Neural cell (in vitro differentiated cells): ENCODE measurements at regions not wholly inside any gene's neighbourhood (a gene's known extent, or its start where the extent isn't known, plus 50 kb on each side); places are given as distances from the start of the nearest gene placed in this dataset.

Source experiments
- H2AFZ ChIP-seq: fragments of 200-600, 300-800 bp; sonication (generic), shearing (Covaris generic); 2 replicates; pipeline ENCODE4 v1.6.0; 2014; ENCODE audit warnings: low read depth, mild to moderate bottlenecking, antibody characterized with exemption, low read length, moderate library complexity
- H3F3A ChIP-seq: fragments of 200-600 bp; shearing (Covaris generic); 2 replicates; pipeline ENCODE4 v1.6.1; 2016; ENCODE audit warnings: mild to moderate bottlenecking, moderate library complexity, mixed read lengths, antibody characterized with exemption, low read length; ENCODE audit not compliant: insufficient read depth, poor library complexity, severe bottlenecking
- H3K27ac ChIP-seq: fragments of 200-600, 300-800 bp; sonication (generic), shearing (Covaris generic); 2 replicates; pipeline ENCODE4 v1.5.1; 2014; ENCODE audit warnings: mild to moderate bottlenecking, low read length, moderate library complexity
- H3K27me3 ChIP-seq: fragments of 300-800, 200-600 bp; sonication (generic), shearing (Covaris generic); 2 replicates; pipeline ENCODE4 v1.6.0; 2014; ENCODE audit warnings: mild to moderate bottlenecking, low read depth, low read length, moderate library complexity; ENCODE audit not compliant: insufficient read depth
- H3K36me3 ChIP-seq: fragments of 300-800, 200-600 bp; sonication (generic), shearing (Covaris generic); 2 replicates; pipeline ENCODE4 v1.5.1; 2014; ENCODE audit warnings: mild to moderate bottlenecking, antibody characterized with exemption, low read length, moderate library complexity; ENCODE audit not compliant: insufficient read depth
- H3K4me2 ChIP-seq: fragments of 300-800, 200-600 bp; sonication (generic), shearing (Covaris generic); 2 replicates; pipeline ENCODE4 v1.6.0; 2014; ENCODE audit warnings: mild to moderate bottlenecking, low read length
- H3K4me3 ChIP-seq: fragments of 300-800, 200-600 bp; sonication (generic), shearing (Covaris generic); 2 replicates; pipeline ENCODE4 v1.5.1; 2014; ENCODE audit warnings: mild to moderate bottlenecking, low read length, moderate library complexity
- H3K79me2 ChIP-seq: fragments of 200-600 bp; shearing (Covaris generic); replicated peaks from 2 replicates; pipeline ENCODE4 v1.6.0; 2014; ENCODE audit warnings: mild to moderate bottlenecking, low read length, moderate library complexity; ENCODE audit not compliant: insufficient read depth
- H3K9ac ChIP-seq: fragments of 300-800, 200-600 bp; sonication (generic), shearing (Covaris generic); 2 replicates; pipeline ENCODE4 v1.6.1; 2016; ENCODE audit warnings: mild to moderate bottlenecking, low read length, mixed read lengths
- H3K9me2 ChIP-seq: fragments of 200-600 bp; shearing (Covaris generic); 2 replicates; pipeline ENCODE4 v1.6.1; 2016; ENCODE audit warnings: mild to moderate bottlenecking, low read length, mixed read lengths; ENCODE audit not compliant: insufficient read depth
- H3K9me3 ChIP-seq: fragments of 200-600, 300-800 bp; sonication (generic), shearing (Covaris generic); 2 replicates; pipeline ENCODE4 v1.6.1; 2016; ENCODE audit warnings: mild to moderate bottlenecking, mixed run types, low read length, moderate library complexity, mixed read lengths
- H4K20me1 ChIP-seq: fragments of 200-600 bp; shearing (Covaris generic); 2 replicates; pipeline ENCODE4 v1.6.1; 2016; ENCODE audit warnings: mild to moderate bottlenecking, mixed run types; ENCODE audit not compliant: insufficient read depth
- EP300 ChIP-seq: fragments of 450-650 bp; conservative IDR thresholded peaks from 2 replicates; pipeline ENCODE4 v1.6.1; 2014; ENCODE audit warnings: antibody characterized with exemption, mild to moderate bottlenecking, moderate library complexity; ENCODE audit not compliant: poor library complexity, severe bottlenecking
- EZH2 ChIP-seq: fragments of 200-600, 300-800 bp; shearing (Covaris generic), sonication (generic); IDR thresholded peaks from 2 replicates; pipeline ENCODE4 v1.6.1; 2014; ENCODE audit warnings: antibody characterized with exemption, low read length, borderline replicate concordance, mild to moderate bottlenecking; ENCODE audit not compliant: insufficient read depth, poor library complexity, severe bottlenecking
- MXI1 ChIP-seq: fragments of 450-650 bp; conservative IDR thresholded peaks from 2 replicates; pipeline ENCODE4 v1.6.1; 2014; ENCODE audit warnings: antibody characterized with exemption, mild to moderate bottlenecking; ENCODE audit not compliant: poor library complexity, severe bottlenecking
- POLR2AphosphoS5 ChIP-seq: IDR thresholded peaks from 2 replicates; pipeline ENCODE4 v1.6.1; 2012
- RAD21 ChIP-seq: fragments of 450-650 bp; conservative IDR thresholded peaks from 2 replicates; pipeline ENCODE4 v1.6.1; 2014; ENCODE audit warnings: antibody characterized with exemption, mild to moderate bottlenecking, moderate library complexity
- REST ChIP-seq: IDR thresholded peaks from 2 replicates; pipeline ENCODE4 v1.6.1; 2012; ENCODE audit warnings: borderline replicate concordance
- SMC3 ChIP-seq: fragments of 450-650 bp; conservative IDR thresholded peaks from 2 replicates; pipeline ENCODE4 v1.6.1; 2014; ENCODE audit warnings: antibody characterized with exemption, mild to moderate bottlenecking, moderate library complexity; ENCODE audit not compliant: poor library complexity
- TAF1 ChIP-seq: IDR thresholded peaks from 2 replicates; pipeline ENCODE4 v1.6.1; 2012; ENCODE audit warnings: low read depth
- TF ChIP-seq, protein P1 (sequence below): fragments of 450-650 bp; IDR thresholded peaks from 2 replicates; pipeline ENCODE4 v1.5.1; 2014; ENCODE audit warnings: antibody characterized with exemption, mild to moderate bottlenecking, moderate library complexity; ENCODE audit not compliant: poor library complexity, severe bottlenecking

- Histone ChIP-seq H3K79me2 (no peaks in the 10 kb centered on the region), H4K20me1 (no peaks in the 10 kb centered on the region), H3K27ac (no peak overlapping the region), H3K9me2 (no peaks in the 10 kb centered on the region), H3K9me3 (no peaks in the 10 kb centered on the region), H3F3A (no peaks in the 10 kb centered on the region), H3K27me3 (no peaks in the 10 kb centered on the region), H3K9ac (no peak overlapping the region), H3K4me3 (no peak overlapping the region), H3K4me2 (no peak overlapping the region), H3K36me3 (no peaks in the 10 kb centered on the region), H2AFZ (no peak overlapping the region)
- TF ChIP-seq TAF1 = no peak
Measured at GRCh38 chr7:19558527-19558926, 150.3 kb downstream of the POLR1F start.

DNA sequence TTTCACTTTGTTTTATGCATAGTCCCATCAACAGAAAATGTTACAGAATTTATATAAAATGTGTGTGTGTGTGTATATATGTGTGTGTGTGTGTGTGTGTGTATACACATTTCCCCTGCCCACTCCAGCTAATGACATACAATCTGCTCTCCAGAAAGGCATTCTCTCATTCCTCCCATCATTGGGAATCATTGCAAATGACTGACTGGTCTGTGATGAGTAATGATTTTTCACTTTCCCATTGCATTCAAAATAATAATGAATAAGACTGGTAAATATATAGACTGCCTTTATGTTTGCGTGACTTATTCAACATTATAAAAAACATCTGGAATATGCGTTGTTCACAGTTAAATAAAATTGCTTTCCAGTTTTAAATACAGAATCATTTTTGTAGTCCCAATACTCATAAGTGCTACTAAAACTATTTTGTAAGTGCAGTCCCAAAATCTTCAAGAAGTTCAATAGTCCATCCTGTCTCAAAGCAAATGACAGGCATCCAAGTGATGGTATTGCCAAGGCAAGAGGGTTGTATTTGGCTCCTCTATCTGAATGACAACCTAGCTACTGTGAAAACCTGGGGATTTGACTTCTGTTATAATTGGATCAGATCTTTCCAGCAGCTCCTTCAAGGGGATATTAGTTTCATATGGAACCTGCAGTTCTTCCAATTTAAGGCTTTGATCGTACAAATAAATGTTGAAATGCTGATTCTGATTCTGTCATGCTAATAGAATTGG lies 150.9 kb downstream of the POLR1F start:
- Histone ChIP-seq H3K27ac (no peak overlapping the region), H3K79me2 (no peaks in the 10 kb centered on the region), H3K9ac (no peak overlapping the region), H3K4me3 (no peak overlapping the region), H4K20me1 (no peaks in the 10 kb centered on the region), H2AFZ (no peak overlapping the region), H3K36me3 (no peaks in the 10 kb centered on the region), H3K9me2 (no peaks in the 10 kb centered on the region), H3K9me3 (no peaks in the 10 kb centered on the region), H3K27me3 (no peaks in the 10 kb centered on the region), H3K4me2 (no peak overlapping the region), H3F3A (no peaks in the 10 kb centered on the region)
- TF ChIP-seq POLR2AphosphoS5 = no peak
- no peak for TF ChIP-seq EZH2
- TF ChIP-seq SMC3 = no peak

DNA sequence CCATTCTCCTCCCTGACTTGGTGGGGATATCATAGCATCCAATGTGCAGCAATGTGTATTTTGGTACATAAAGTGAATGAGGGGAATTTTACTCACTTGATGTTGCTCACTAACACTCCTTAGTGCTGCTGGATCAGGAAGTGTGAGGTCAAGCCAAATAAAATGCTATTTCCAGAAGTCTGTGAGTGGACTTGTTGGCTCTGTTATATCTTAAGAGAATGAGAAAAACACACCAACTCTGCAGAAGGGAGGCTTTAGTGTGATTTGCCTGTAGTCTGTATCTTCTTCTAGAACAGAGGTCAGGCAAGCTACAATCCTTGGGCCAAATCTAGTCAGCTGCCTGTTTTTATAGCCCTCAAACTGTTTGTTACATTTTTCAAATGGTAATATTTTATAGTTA lies 154.3 kb downstream of the POLR1F start:
- Histone ChIP-seq H4K20me1 (no peaks in the 10 kb centered on the region), H3K27me3 (no peaks in the 10 kb centered on the region), H3K9ac (no peak overlapping the region), H3K4me3 (no peak overlapping the region), H2AFZ (no peak overlapping the region), H3K27ac (no peak overlapping the region), H3K4me2 (no peak overlapping the region), H3K9me2 (no peaks in the 10 kb centered on the region), H3F3A (no peaks in the 10 kb centered on the region), H3K9me3 (no peaks in the 10 kb centered on the region), H3K36me3 (no peaks in the 10 kb centered on the region), H3K79me2 (no peaks in the 10 kb centered on the region)
- TF ChIP-seq SMC3 (no peak), EZH2 (no peak), MXI1 (no peak), POLR2AphosphoS5 (no peak), REST (no peak), EP300 (no peak), RAD21 (no peak), TAF1 (no peak)
- TF ChIP-seq, protein P1, sequence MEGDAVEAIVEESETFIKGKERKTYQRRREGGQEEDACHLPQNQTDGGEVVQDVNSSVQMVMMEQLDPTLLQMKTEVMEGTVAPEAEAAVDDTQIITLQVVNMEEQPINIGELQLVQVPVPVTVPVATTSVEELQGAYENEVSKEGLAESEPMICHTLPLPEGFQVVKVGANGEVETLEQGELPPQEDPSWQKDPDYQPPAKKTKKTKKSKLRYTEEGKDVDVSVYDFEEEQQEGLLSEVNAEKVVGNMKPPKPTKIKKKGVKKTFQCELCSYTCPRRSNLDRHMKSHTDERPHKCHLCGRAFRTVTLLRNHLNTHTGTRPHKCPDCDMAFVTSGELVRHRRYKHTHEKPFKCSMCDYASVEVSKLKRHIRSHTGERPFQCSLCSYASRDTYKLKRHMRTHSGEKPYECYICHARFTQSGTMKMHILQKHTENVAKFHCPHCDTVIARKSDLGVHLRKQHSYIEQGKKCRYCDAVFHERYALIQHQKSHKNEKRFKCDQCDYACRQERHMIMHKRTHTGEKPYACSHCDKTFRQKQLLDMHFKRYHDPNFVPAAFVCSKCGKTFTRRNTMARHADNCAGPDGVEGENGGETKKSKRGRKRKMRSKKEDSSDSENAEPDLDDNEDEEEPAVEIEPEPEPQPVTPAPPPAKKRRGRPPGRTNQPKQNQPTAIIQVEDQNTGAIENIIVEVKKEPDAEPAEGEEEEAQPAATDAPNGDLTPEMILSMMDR = no peak
